Esophagus squamous epithelium (tissue), 4 donors: ENCODE measurements at regions not wholly inside any gene's neighbourhood (a gene's known extent, or its start where the extent isn't known, plus 50 kb on each side); places are given as distances from the start of the nearest gene placed in this dataset.

ENCODE experiments used
- POLR2A ChIP-seq, 4 donors: fragments of 450-650 bp; IDR thresholded peaks; one replicate each; pipeline ENCODE4 v1.6.1; 2017; ENCODE audit warnings: antibody characterized with exemption in 4 of 4, mild to moderate bottlenecking in 4 of 4, moderate library complexity in 3 of 4
- TF ChIP-seq, protein P1 (sequence below), 6 experiments: fragments of 450-650 bp in 4 of 6; fragments of 200-600 bp in 2 of 6; sonication (generic) in 2 of 6; IDR thresholded peaks; one replicate each; pipeline ENCODE4 v1.5.1; 2016 to 2019; ENCODE audit warnings: antibody characterized with exemption in 6 of 6, mild to moderate bottlenecking in 4 of 6, moderate library complexity in 4 of 6

DNA sequence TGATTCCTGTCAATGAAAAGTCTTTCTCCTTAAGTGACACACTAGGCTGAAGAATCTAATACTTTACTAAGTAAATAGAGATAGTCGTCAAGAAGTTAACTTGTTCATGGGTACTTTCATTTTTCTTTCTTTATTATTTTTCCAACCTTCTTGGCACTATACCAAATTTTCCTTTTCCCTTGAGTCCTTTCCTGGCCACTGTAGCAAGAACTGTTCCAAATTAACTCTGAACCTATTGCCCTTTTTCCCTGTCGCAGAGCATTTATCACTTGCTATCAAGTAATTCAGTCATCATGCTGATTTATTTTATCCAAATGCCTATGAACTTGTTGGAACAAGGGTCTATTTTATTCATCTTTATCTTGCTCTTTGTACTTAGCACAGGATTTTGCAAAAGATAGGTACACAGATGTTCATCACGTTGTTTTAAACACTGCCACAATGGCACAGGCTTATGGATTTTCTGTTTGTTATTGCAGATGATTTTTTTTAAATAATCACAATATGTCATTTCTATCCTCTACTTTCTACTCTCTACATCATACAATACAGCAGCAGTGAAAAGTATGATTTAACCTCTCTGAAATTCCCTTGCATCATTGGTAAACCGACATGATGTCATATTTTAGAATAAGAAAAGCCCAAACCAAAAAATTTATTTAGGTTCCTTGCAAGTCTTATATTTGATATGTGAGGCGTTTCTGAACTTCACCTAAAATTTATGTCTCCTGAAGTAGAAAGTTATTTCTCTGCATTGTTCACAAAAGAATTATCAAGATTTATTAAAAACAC is 2352.3 kb downstream of the PCDH7 start:
- TF ChIP-seq, protein P1, sequence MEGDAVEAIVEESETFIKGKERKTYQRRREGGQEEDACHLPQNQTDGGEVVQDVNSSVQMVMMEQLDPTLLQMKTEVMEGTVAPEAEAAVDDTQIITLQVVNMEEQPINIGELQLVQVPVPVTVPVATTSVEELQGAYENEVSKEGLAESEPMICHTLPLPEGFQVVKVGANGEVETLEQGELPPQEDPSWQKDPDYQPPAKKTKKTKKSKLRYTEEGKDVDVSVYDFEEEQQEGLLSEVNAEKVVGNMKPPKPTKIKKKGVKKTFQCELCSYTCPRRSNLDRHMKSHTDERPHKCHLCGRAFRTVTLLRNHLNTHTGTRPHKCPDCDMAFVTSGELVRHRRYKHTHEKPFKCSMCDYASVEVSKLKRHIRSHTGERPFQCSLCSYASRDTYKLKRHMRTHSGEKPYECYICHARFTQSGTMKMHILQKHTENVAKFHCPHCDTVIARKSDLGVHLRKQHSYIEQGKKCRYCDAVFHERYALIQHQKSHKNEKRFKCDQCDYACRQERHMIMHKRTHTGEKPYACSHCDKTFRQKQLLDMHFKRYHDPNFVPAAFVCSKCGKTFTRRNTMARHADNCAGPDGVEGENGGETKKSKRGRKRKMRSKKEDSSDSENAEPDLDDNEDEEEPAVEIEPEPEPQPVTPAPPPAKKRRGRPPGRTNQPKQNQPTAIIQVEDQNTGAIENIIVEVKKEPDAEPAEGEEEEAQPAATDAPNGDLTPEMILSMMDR (IDR thresholded peaks at IDR 0.05), result no peak
- TF ChIP-seq POLR2A (IDR thresholded peaks at IDR 0.05), result no peak
